DMS153 treated with DMSO at 0.1 percent for 48 hours (cell line): ENCODE measurements at regions not wholly inside any gene's neighbourhood (a gene's known extent, or its start where the extent isn't known, plus 50 kb on each side); places are given as distances from the start of the nearest gene placed in this dataset.

Source experiments
- DNase-seq: peaks from one replicate; lab custom pipeline; 2025; ENCODE audit not compliant: unreplicated experiment; lab: John Stamatoyannopoulos, UW

- no peak for DNase-seq
Observed at GRCh38 chr17:79258843-79259242, 184.2 kb downstream of the ENGASE start.

- DNase-seq, result no peak
Observed at GRCh38 chr17:79258041-79258440, 183.4 kb downstream of the ENGASE start.

- no peak for DNase-seq
Observed at GRCh38 chr17:79255926-79256585, 181.4 kb downstream of the ENGASE start.

- DNase-seq, result no peak
Observed at GRCh38 chr17:79255456-79255855, 180.8 kb downstream of the ENGASE start.

GRCh38 chr17:79255046-79255445 lies 180.4 kb downstream of the ENGASE start:
- DNase-seq, result no peak

GRCh38 chr17:79252886-79253285 lies 178.3 kb downstream of the ENGASE start:
- DNase-seq, result no peak

GRCh38 chr17:79251824-79252223 lies 177.2 kb downstream of the ENGASE start:
- DNase-seq, result no peak

GRCh38 chr17:79249929-79250521 lies 175.4 kb downstream of the ENGASE start:
- DNase-seq, result no peak

- no peak for DNase-seq
Observed at GRCh38 chr17:79248843-79249493, 174.3 kb downstream of the ENGASE start.

GRCh38 chr17:79246225-79247190 lies 171.9 kb downstream of the ENGASE start:
- DNase-seq, result no peak

GRCh38 chr17:79244665-79245064 lies 170.0 kb downstream of the ENGASE start:
- no peak for DNase-seq

- DNase-seq, result no peak
Observed at GRCh38 chr17:79243996-79244395, 169.4 kb downstream of the ENGASE start.

- DNase-seq, result no peak
Observed at GRCh38 chr17:79243603-79243990, 169.0 kb downstream of the ENGASE start.

GRCh38 chr17:79242873-79243602 lies 168.4 kb downstream of the ENGASE start:
- DNase-seq, result no peak

- no peak for DNase-seq
Observed at GRCh38 chr17:79242393-79242792, 167.8 kb downstream of the ENGASE start.

GRCh38 chr17:79241616-79242015 lies 167.0 kb downstream of the ENGASE start:
- no peak for DNase-seq

GRCh38 chr17:79239205-79239604 lies 164.6 kb downstream of the ENGASE start:
- DNase-seq, result no peak

- no peak for DNase-seq
Observed at GRCh38 chr17:79237448-79238053, 162.9 kb downstream of the ENGASE start.

- no peak for DNase-seq
Observed at GRCh38 chr17:79235808-79236207, 161.2 kb downstream of the ENGASE start.

GRCh38 chr17:79233916-79234551 lies 159.4 kb downstream of the ENGASE start:
- DNase-seq, result no peak
